ENCODE measurements at regions not wholly inside any gene's neighbourhood (a gene's known extent, or its start where the extent isn't known, plus 50 kb on each side); places are given as distances from the start of the nearest gene placed in this dataset.
"Not testable (repeated sequence)": the region's sequence is repeated elsewhere in the genome, so short reads cannot be mapped to it uniquely, and the experiment has no call there.

DNA sequence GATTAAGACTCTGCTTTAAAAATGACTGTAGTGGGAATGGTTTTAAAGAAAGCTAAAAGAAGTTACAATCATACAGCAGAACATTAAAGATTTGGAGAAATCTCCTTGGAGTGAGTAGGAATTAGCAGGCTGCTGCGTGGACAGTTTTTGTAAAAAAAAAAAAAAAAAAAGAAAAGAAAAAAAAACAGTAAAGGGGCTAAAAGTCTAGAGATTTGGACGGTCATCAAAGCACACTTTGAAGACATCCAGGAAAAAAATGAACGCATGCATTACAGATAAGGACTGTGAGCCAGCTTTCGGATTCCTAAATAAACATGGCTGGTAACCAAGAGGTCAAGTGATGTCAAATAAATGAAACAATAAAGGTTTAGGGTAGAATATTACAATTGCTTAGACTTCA is 1700.6 kb downstream of the PCDH9 start:
- no peak for DNase-seq (ENCODE audit: low read depth)

DNA sequence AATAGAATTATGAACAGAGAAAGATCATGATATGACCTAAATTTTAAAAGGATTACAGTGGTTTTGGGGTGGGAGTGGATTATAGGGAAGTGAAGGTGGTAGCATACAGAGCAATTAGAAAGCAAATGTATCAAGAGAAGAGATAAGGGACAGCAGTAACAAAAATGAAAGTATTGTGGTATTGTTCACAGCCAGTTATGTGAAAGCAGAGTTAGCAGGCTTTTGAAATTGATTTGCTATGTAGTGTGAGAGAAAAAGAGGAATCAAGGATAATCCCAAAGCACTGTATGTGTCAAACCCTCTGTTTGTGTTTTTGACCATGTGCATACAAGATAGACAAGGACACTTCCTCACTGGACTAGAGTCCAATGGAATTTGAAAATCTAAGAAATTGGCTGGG is 1721.4 kb downstream of the PCDH9 start:
- no peak for DNase-seq (ENCODE audit: low read depth)

DNA sequence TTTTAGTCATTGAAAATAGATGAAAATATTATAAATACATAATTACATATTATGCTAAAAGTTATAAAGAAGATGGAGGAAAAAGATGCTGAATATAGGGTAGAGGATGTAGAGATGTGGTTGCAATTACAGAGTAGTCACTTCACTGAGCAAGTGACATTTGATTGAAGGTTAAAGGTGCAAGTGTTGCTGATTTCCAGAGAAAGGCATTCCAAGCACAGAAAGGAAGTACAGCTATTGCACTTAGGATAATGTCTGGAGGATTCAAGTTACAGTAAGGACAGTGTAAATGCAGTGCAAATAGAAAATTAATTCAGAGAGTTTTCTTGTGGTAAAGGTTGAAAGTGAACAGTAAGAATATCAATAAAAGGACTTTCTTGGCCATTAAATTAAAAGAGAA is 1721.8 kb downstream of the PCDH9 start:
- DNase-seq (ENCODE audit: low read depth) = no peak

DNA sequence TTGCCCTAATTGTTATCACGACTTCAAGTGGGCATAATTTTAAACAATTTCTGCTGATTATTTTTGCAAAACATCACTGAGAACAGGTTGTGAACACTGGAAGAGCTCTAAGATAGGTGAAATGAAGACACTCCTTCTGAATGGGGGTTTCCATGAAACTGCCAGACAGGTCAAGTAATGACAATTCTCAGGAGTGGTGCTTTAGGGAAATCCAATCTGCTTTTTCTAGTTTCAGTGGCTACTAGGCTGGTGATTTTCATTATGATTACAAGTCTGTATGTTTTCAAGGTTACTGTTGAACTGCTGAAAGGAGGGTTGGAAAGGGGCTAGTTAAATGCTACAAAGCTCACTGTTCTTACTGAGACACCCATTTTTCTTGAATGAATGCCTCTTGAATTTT is 1724.2 kb downstream of the PCDH9 start:
- DNase-seq (ENCODE audit: low read depth) = no peak

DNA sequence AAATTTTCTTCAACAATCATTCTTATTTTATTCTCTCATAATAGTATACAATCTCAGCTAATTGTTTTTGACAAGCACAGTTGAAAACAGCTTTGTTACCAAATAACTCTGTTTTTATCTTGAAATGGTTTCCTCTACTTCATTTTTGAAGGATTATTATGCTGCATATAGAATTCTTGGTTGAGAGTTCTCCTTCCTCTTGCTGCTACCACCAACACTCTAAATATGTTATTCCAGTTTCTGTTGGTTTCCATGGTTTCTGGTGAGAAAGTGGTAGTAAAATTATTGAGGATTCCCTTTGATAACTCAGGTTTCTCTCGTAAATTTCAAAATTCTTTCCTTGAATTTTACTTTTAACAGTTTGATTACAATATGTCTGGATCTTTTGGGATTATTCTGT is 1725.9 kb downstream of the PCDH9 start:
- DNase-seq (ENCODE audit: low read depth) = no peak

DNA sequence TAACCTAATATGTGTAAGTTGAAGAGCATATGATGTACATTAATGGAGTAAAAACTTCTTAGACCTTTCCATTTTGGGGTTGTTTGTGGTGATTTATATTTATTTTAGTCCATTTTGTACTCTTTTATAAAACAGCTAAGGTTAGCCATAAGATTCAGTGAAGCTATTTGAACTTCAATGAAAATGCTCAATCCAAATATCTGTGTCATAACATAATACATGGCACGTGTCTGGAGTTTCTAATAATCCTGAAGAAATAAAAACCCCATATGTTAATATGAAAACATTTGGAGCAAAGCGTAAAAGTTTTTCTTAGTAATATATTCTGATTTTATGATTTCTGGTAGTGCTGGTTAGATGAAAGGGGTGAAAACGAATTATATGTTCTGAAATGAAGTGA is 1729.7 kb downstream of the PCDH9 start:
- DNase-seq (ENCODE audit: low read depth) = no peak

DNA sequence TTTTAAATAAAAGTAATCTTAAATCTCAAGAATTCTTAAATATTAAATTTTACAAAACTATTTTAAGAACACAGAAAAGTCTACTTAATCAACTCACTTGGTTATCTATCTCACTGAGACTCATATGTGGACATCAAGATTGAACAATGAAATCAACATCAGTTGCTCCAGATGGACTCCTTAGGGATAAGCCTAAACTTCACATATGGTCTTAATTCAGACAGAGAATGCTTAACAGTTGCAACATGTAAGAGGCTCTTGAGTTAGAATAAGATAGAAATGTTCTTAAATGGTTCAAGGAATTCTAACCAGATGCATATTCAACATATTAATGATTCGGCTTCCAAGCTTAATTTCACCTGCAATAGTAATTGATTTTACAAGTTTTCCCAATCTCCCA is 1730.9 kb downstream of the PCDH9 start:
- DNase-seq (ENCODE audit: low read depth) = no peak

DNA sequence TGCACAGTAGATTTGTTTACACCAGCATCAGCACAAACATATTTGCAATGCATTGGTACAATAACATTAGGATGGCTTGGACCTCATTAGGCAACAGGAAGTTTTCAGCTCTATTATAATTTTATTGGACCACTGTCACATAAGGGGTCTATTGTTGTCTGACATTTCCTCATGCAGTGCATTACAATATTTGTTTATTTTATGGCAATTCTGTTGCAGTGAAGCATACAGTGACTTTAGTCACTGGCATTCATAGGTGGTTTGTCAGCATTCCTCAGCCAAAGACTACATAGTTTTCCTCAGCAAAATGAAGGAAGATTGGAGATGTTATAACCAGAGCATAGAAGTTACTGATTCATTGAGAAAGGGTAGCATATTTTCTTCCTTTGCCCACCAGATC is 1732.9 kb downstream of the PCDH9 start:
- DNase-seq (ENCODE audit: low read depth) = no peak

DNA sequence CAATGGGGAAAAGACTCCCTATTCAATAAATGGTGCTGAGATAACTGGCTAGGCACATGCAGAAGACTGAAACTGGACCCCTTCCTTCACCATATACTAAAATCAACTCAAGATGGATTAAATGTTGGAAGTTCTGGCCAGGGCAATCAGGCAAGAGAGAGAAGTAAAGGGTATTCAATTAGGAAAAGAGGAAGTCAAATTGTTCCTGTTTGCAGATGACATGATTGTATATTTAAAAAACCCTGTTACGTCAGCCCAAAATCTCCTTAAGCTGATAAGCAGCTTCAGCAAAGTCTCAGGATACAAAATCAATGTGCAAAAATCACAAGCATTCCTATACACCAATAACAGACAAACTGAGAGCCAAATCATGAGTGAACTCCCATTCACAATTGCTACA is 1739.4 kb downstream of the PCDH9 start:
- DNase-seq (ENCODE audit: low read depth) = not testable (repeated sequence)

DNA sequence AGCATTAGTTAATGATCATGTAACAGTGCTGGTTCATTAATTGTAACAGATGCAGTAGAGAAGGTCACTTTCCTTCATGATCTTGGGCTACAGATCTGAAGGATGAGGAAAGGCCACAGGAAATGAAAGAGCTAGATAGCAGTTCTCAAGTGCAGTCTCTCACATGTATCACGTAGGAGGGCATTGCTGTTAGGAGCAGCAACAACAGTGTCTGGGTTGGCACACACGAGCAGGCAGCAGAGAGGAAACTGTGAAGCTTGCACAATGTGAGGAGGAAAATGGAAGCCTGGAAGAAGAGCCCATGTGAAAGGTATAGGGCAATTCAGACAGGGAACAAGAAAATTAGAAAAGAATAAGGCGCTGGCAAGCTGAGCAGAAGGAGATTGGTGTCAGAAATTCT is 1741.5 kb downstream of the PCDH9 start:
- DNase-seq (ENCODE audit: low read depth) = no peak

DNA sequence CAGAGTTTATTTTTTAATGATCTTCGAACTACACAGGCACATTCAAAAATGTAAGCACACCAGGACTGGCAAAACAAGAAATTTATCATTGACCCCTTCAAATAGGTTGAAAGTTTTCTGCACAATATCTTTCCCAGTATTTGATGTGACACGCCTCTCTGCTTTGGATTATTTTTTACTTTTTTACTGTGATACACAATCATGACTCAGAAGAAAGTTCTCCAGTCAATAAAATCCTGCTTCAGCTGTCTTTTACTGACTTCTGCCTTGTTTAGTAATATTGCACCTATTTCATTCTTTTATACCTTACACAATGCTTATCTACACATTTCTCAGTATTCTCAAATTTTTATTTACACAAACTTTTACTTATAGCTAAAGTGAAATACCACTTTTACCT is 1750.4 kb downstream of the PCDH9 start:
- no peak for DNase-seq (ENCODE audit: low read depth)

DNA sequence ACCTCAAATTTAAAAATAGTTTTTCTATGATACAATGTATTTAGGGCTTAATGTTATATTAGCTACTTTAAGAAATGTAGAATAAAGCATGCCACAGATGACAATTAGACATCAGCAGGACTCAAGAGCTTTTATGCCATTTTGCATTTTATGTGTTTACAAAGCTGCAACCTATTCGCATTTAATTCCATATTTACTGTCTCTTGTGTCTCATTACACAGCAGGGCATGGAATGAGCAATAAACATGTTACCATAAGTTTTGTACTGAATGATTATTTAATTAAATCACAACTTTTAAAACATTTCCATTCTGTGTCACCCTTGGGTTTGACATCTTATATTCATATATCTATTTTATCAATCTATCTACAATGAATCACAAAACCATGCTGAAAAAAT is 1756.9 kb downstream of the PCDH9 start:
- no peak for DNase-seq (ENCODE audit: low read depth)

DNA sequence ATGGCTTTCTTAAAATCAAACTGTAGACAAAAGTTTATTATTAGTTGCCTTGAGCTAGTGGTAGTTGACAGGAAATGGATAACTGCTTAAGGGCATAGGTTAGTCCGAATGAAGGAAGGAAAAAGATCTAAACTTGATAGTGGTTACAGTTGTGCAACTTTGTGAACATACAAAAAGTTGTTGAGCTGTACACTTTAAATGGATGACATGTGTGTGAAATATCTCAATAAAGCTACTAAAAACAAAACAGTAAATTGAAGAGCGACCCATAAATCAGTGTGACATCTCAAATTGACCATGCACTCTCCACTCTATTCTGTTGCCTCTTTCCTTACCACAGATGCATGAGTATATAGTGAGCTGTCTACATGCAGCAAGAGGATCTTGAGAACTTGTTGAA is 1757.8 kb downstream of the PCDH9 start:
- DNase-seq (ENCODE audit: low read depth) = no peak

DNA sequence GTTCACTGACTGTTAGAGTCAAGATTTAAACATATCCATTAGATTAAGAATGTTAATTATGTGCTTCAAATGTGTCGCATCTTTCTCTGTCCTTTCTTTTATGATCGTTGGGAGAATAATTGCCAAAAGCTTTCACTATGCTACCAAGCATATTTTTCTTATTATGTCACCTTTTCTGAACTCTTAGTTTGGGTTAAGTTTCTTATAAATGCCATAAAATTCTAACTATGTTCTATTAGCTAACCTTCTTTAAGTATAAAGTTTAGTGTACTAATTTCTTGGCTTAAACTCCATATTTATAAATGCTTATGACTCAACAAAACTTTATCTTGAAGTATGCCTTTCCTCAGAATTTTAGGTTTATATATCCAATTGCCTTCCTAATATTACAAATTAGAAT is 1759.4 kb downstream of the PCDH9 start:
- DNase-seq (ENCODE audit: low read depth) = no peak

DNA sequence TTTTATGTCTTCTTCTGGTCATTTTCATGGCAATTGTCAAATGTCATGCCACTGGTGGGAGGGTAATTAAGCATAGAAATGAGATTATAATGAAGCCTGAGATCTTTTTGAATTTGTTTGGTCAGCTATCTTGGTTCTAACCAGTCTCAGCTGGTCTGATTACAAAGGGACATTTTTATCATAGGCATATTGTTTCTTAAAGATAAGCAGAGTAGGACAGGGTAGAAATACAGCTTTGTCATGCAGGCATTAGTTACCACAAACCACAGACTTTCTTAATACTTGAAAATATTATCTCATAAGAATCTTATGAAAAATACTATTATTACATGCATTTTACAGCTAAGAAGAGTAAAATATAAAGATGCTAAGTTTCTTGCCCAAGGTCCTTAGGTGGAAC is 1761.5 kb downstream of the PCDH9 start:
- peak; percentile 3 for DNase-seq (ENCODE audit: low read depth)

DNA sequence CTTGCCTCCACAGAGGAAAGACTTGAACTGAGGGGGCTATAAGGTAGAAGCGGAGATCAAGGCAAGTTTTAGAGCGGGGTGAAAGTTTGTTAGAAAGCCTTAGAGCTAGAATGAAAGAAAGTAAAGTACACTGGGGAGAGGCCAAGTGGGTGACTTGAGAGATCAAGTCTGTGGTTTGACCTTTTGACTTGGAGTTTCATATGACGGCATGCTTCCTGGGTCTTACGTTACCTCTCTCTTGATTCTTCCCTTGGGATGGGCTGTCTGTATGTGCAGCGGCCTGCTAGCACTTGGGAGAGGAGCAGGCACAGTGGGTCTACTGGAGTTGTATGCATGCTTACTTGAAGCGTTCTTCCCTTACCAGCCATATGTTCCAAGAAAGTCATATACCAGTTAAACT is 1768.5 kb downstream of the PCDH9 start:
- peak; percentile 31 for DNase-seq (ENCODE audit: low read depth)

DNA sequence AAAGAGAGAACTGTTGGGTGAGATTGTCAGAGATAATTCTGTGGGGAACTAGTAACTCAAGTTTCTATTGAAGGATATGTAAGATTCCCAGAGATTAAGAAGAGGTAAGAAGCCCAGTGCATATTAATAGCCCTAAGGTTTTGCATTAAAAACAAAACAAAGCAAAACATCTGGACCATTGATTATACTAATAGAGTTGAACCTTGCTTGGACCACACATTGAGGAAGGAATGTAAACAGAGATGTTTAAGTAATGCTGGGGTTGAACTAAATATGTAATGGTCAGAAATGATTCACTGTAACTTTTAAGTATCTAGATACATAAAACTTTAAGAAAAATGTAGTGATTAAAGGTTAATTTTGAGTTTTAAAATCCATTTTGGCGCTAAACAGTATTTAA is 1770.0 kb downstream of the PCDH9 start:
- DNase-seq (ENCODE audit: low read depth) = no peak

DNA sequence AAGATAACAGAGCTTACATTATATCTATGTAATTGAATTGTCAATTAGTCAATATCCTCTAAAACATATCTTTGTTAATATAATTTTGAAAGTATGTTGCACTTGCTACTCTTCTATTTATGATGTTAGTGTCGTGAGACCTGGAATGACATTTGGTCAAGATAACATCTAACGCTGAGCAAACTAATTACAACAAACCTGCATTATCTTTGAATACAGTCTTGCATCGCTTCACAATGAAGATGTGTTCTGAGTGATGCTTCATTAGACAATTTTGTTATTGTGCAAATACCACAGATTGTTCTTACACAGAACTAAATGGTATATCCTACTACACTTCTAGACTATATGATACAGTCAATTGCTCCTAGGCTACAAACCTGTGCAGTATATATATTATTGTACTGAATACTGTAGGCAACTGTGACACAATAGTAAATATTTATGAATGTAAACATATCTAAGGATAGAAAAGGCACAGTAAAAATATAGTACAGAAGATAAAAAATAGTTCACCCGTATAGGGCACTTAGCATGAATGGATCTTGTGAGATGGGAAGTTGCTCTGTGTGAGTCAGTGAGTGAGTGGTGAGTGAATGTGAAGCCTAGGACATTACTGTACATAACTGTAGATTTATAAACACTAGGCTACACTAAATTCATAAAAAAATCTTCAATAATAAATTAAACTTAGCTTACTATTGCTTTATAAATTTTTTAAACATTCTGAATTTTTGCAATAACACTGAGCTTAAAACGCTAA is 1773.8 kb downstream of the PCDH9 start:
- DNase-seq (ENCODE audit: low read depth) = no peak

DNA sequence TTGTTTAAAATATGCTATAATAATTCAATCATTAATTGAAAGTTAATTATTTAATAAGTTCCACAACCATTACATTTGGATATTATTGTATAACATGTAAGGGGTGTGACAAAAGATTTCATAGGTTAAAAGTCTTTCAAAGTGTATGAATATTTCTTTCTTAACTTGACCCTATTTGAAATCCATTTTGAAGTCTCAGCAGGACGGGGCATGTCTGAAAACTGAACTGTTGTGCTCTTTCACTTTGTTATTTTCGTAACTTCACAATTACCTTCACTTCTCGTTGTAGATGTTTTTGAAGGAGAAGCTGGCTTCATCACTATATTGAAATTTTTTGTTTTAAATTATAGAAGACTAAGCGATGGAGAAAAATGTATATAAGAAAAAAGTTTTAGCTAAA is 1775.7 kb downstream of the PCDH9 start:
- no peak for DNase-seq (ENCODE audit: low read depth)

DNA sequence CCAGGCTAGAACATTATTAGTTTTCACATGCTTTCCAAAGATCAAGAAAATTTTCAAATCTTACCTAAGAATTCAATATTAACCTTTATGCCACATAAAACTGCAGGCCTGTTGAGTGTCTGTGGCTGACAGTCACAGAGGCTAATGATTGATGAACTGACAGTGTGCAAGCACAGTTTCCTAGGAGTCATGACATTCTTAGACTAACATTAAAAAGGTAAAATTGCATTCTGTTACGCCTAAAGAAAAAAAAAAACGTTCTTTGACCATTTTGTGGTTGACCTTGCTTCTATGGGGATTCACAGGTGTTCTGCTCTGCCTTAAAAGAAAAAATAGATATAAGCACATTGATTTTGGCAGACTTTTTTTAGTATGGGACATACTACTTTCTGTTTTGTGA is 1776.2 kb downstream of the PCDH9 start:
- DNase-seq (ENCODE audit: low read depth) = no peak

DNA sequence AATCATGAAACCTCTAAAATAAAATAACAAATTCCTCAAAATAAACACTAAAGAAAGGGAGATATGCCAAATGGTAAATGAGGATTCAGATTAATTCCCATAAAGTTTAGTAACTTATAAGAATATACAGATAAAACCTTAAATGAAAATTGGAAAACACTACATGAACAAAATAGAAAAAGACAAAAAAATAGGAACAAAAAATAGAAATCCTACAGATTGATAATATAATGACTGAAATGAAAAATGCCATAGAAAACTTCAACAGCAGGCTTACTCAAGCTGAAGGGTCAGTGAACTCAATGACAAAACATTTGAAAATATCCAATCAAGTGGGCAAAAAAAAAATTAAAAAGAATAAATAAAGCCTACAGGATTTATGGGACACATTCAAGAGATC is 1784.8 kb downstream of the PCDH9 start:
- no peak for DNase-seq (ENCODE audit: low read depth)

DNA sequence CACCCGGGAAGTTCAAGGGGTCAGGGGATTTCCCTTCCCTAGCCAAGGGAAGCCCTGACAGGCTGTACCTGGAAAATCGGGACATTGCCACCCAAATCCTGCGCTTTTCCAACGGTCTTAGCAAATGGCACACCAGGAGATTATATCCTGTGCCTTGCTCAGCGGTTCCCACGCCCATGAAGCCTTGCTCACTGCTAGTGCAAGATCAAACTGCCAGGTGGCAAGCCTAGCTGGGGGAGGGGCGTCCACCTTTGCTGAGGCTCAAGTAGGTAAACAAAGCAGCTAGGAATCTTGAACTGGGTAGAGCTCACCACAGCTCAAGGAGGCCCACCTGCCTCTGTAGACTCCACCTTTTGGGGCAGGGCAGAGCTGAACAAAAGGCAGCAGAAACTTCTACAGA is 1794.5 kb downstream of the PCDH9 start:
- no peak for DNase-seq (ENCODE audit: low read depth)

DNA sequence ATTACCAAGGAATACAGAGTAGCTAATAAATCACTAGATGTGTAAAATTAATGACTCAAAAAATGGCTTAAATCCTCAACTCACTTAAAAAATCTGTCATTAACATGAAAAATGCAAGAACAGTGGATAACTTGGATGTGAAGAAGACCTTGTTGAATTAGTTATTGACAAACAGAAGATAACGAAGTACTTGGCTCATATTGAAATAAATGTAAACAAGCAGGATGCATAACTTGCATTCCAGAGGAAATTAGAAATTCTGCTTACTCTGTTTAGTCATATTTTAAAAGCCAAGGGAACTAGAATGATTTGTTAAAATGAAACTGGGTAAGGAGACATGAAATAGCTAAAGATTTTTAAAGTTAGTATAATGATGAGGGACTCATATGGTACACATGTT is 1812.2 kb downstream of the PCDH9 start:
- DNase-seq (ENCODE audit: low read depth) = no peak

DNA sequence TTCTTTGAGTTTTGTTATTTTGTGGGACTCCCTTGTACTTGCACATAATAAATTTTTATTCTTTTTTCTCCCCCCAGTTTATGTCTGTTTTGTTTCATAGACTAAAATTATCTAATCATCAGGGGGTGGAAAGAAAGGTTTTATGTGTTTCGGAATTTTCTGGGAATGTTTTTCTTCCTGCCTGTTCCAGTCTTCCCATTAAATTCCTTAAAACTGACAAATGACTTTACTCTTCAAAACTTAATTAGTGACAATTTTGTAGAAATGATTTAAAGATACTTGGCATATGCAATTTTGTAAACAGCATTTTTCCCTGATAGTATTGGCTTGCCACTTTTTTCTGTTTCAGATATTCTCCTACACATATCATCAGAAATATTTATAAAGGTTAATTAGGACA is 1813.4 kb downstream of the PCDH9 start:
- no peak for DNase-seq (ENCODE audit: low read depth)
